HCT116 (cell line): ENCODE measurements at regions not wholly inside any gene's neighbourhood (a gene's known extent, or its start where the extent isn't known, plus 50 kb on each side); places are given as distances from the start of the nearest gene placed in this dataset.

Experiments
- ATAC-seq: fragments of 200-7000 bp; cut with Tn5 transposase; 2 replicates; pipeline ENCODE4 v1.9.1; 2020; ENCODE audit warnings: mild to moderate bottlenecking, moderate library complexity
- BruUV-seq: library from RNA; stranded (reverse); fragments of 400-500 nt; replicated peaks from 2 replicates; lab custom pipeline; 2021; lab: Mats Ljungman, UMichigan
- CTCF ChIA-PET: fragments of 300-600 bp; sonication (Branson Sonifier 250); formaldehyde crosslinking; loops from one replicate; lab custom pipeline; 2021; ENCODE audit warnings: antibody characterized with exemption; lab: Charles Lee
- POLR2A ChIA-PET: fragments of 300-600, 350-600 bp; sonication (Branson Sonifier 250); formaldehyde crosslinking; loops from one replicate; lab custom pipeline; 2021; ENCODE audit warnings: antibody characterized with exemption; lab: Charles Lee
- RAD21 ChIA-PET, 2 experiments: fragments of 300-600 bp; sonication (Branson Sonifier 250); formaldehyde crosslinking; loops; one replicate each; lab custom pipeline; 2023; ENCODE audit warnings: low total read pairs in 2 of 2; ENCODE audit not compliant: uncharacterized antibody in 2 of 2, unreplicated experiment in 2 of 2, low non-redundant PET in 1 of 2; lab: Charles Lee
- DNase-seq: peaks from one replicate; pipeline ENCODE4 v3.0.0-alpha.2; 2010; ENCODE audit warnings: low read depth, low spot score
- H2AFZ ChIP-seq: fragments of 200-600 bp; shearing (Covaris generic), sonication (generic); 2 replicates; pipeline ENCODE4 v1.6.1; 2017; ENCODE audit warnings: low read depth, mixed run types, mixed read lengths, antibody characterized with exemption, low read length; ENCODE audit not compliant: poor library complexity, severe bottlenecking
- H3K27ac ChIP-seq: 2 replicates; pipeline ENCODE4 v1.5.1; 2012; ENCODE audit warnings: low read depth, low read length
- H3K27me3 ChIP-seq: fragments of 200-600 bp; sonication (generic); 2 replicates; pipeline ENCODE4 v1.6.1; 2016; ENCODE audit warnings: mixed run types, low read length, mixed read lengths; ENCODE audit not compliant: insufficient read depth
- H3K36me3 ChIP-seq, 2 experiments: fragments of 200-500 bp in 1 of 2; fragments of 200-600 bp in 1 of 2; sonication (Bioruptor generic) in 1 of 2; sonication (generic) in 1 of 2; 2 replicates each; pipeline versions ENCODE4 v1.5.1 to v1.6.1; 2014 to 2016; ENCODE audit warnings: low read length in 2 of 2, inconsistent platforms in 1 of 2, mixed read lengths in 1 of 2, mixed run types in 1 of 2; ENCODE audit not compliant: insufficient read depth in 2 of 2, control insufficient read depth in 1 of 2
- H3K4me1 ChIP-seq, 2 experiments: fragments of 200-600 bp in 1 of 2; sonication (generic) in 1 of 2; 2 replicates each; pipeline versions ENCODE4 v1.5.1 to v1.6.1; 2012 to 2017; ENCODE audit warnings: low read length in 2 of 2, inconsistent platforms in 1 of 2, mild to moderate bottlenecking in 1 of 2, mixed read lengths in 1 of 2, mixed run types in 1 of 2, moderate library complexity in 1 of 2; ENCODE audit not compliant: insufficient read depth in 2 of 2, control insufficient read depth in 1 of 2
- H3K4me2 ChIP-seq: fragments of 200-600 bp; sonication (generic); 2 replicates; pipeline ENCODE4 v1.6.1; 2017; ENCODE audit warnings: mixed run types, low read length, mixed read lengths
- H3K4me3 ChIP-seq, 2 experiments: fragments of 200-600 bp in 1 of 2; sonication (generic) in 1 of 2; replicated peaks in 1 of 2; 2 replicates each; pipeline ENCODE4 v1.5.1; 2011 to 2016; ENCODE audit warnings: low read length in 2 of 2, control low read depth in 1 of 2, low read depth in 1 of 2, mild to moderate bottlenecking in 1 of 2, mixed read lengths in 1 of 2, mixed run types in 1 of 2
- H3K79me2 ChIP-seq: fragments of 200-600 bp; sonication (generic); 2 replicates; pipeline ENCODE4 v1.6.1; 2017; ENCODE audit warnings: mild to moderate bottlenecking, mixed run types, low read length, moderate library complexity, mixed read lengths; ENCODE audit not compliant: insufficient read depth
- H3K9ac ChIP-seq: fragments of 200-600 bp; sonication (generic); 2 replicates; pipeline ENCODE4 v1.6.1; 2016; ENCODE audit warnings: low read length, mixed read lengths
- H3K9me2 ChIP-seq: fragments of 200-600 bp; sonication (generic), shearing (Covaris generic); 2 replicates; pipeline ENCODE4 v1.6.1; 2017; ENCODE audit warnings: mixed run types, mild to moderate bottlenecking, moderate library complexity; ENCODE audit not compliant: insufficient read depth
- H3K9me3 ChIP-seq, 2 experiments: fragments of 200-500 bp in 1 of 2; fragments of 200-600 bp in 1 of 2; sonication (Bioruptor generic) in 1 of 2; sonication (generic) in 1 of 2; 2 replicates each; pipeline ENCODE4 v1.6.1; 2014 to 2017; ENCODE audit warnings: low read length in 2 of 2, mixed read lengths in 2 of 2, inconsistent platforms in 1 of 2, low read depth in 1 of 2, mild to moderate bottlenecking in 1 of 2, mixed run types in 1 of 2, moderate library complexity in 1 of 2; ENCODE audit not compliant: control insufficient read depth in 1 of 2, insufficient read depth in 1 of 2
- H4K20me1 ChIP-seq: fragments of 200-600 bp; sonication (generic), shearing (Covaris generic); 2 replicates; pipeline ENCODE4 v1.6.1; 2017; ENCODE audit warnings: mixed run types, mild to moderate bottlenecking, moderate library complexity; ENCODE audit not compliant: insufficient read depth
- CBX3 ChIP-seq: IDR thresholded peaks from 2 replicates; pipeline ENCODE4 v1.6.1; 2012; ENCODE audit warnings: low read depth
- CTCF ChIP-seq, 3 experiments: fragments of 200-600 bp in 1 of 3; sonication (generic) in 1 of 3; IDR thresholded peaks in 2 of 3; conservative IDR thresholded peaks in 1 of 3; 2 replicates each; pipeline ENCODE4 v1.5.1; 2012 to 2017; ENCODE audit warnings: low read depth in 2 of 3, low read length in 2 of 3, antibody characterized with exemption in 1 of 3, borderline replicate concordance in 1 of 3, control low read depth in 1 of 3, mild to moderate bottlenecking in 1 of 3, mixed read lengths in 1 of 3, mixed run types in 1 of 3, moderate library complexity in 1 of 3; ENCODE audit not compliant: insufficient read depth in 1 of 3
- ELF1 ChIP-seq: IDR thresholded peaks from 2 replicates; pipeline ENCODE4 v1.6.1; 2012; ENCODE audit warnings: low read depth, borderline replicate concordance
- EZH2 ChIP-seq: fragments of 200-600 bp; sonication (generic); IDR thresholded peaks from 2 replicates; pipeline ENCODE4 v1.6.1; 2017; ENCODE audit warnings: antibody characterized with exemption, mixed run types
- FOSL1 ChIP-seq: IDR thresholded peaks from 2 replicates; pipeline ENCODE4 v1.6.1; 2012; ENCODE audit warnings: low read depth
- JUND ChIP-seq: IDR thresholded peaks from 2 replicates; pipeline ENCODE4 v1.6.1; 2012
- MAX ChIP-seq: IDR thresholded peaks from 2 replicates; pipeline ENCODE4 v1.6.1; 2012
- REST ChIP-seq: IDR thresholded peaks from 2 replicates; pipeline ENCODE4 v1.6.1; 2012; ENCODE audit warnings: low read depth
- SIN3A ChIP-seq: IDR thresholded peaks from 2 replicates; pipeline ENCODE4 v1.6.1; 2012; ENCODE audit warnings: low read depth
- SP1 ChIP-seq: IDR thresholded peaks from 2 replicates; pipeline ENCODE4 v1.6.1; 2012; ENCODE audit warnings: low read depth
- SRF ChIP-seq: IDR thresholded peaks from 2 replicates; pipeline ENCODE4 v1.6.1; 2012; ENCODE audit warnings: low read depth
- TCF7L2 ChIP-seq: IDR thresholded peaks from 2 replicates; pipeline ENCODE4 v1.7.0; 2011; ENCODE audit warnings: borderline replicate concordance, inconsistent platforms; ENCODE audit not compliant: insufficient read depth, insufficient read length; ENCODE audit errors: extremely low read depth
- YY1 ChIP-seq: IDR thresholded peaks from 2 replicates; pipeline ENCODE4 v1.6.1; 2011; ENCODE audit warnings: low read length, low read depth, moderate library complexity, mild to moderate bottlenecking; ENCODE audit not compliant: insufficient replicate concordance; ENCODE audit errors: extremely low read depth
- ZFX ChIP-seq: fragments of 450-650 bp; IDR thresholded peaks from 2 replicates; pipeline ENCODE4 v1.6.1; 2017
- ZNF274 ChIP-seq: fragments of 200-500 bp; sonication (Bioruptor generic); IDR thresholded peaks from 2 replicates; pipeline ENCODE4 v1.6.1; 2014; ENCODE audit warnings: mild to moderate bottlenecking, low read depth, low read length, inconsistent platforms
- intact Hi-C: fragments of 100-400 bp; cut with micrococcal nuclease; formaldehyde crosslinking; loops from 2 replicates; pipeline ENCODE4 v1.10.0; 2022

GRCh38 chr12:126210448-126210847, 1145.2 kb downstream of the AACS start (continued):
- TF ChIP-seq CBX3 (no peak), REST (no peak), ELF1 (no peak), CTCF (IDR thresholded peaks at IDR 0.05 in 2 of 3, conservative IDR thresholded peaks at IDR 0.05 in 1 of 3; ENCODE audit: borderline replicate concordance in 1 of 3, insufficient read depth in 1 of 3, low read depth in 2 of 3, low read length in 2 of 3) (no peak)
- TF ChIP-seq, all 23 proteins: peak for 0

- no peaks in the 10 kb centered on the region for H3K9me2 ChIP-seq
- H3K9ac ChIP-seq, result no peak overlapping the region
- no peak overlapping the region for H3K4me3 ChIP-seq
- peaks cover 11 to 21% of the 10 kb centered on the region in 2 experiments; a peak in 2 of 4 replicates for H3K9me3 ChIP-seq
- no peaks in the 10 kb centered on the region for H3K79me2 ChIP-seq
- DNase-seq, result no peak
- H3K36me3 ChIP-seq, result no peaks in the 10 kb centered on the region
- ChIA-PET RAD21 (no interaction called here), CTCF (no interaction called here), POLR2A (no interaction called here)
- no peak for ATAC-seq
- no TSS peak for BruUV-seq
- H3K4me1 ChIP-seq, result no peaks in the 10 kb centered on the region
- H3K27ac ChIP-seq, result no peak overlapping the region
- intact Hi-C loops, result no loop called here
- H3K4me2 ChIP-seq, result no peak overlapping the region
- H2AFZ ChIP-seq, result no peak overlapping the region
- H4K20me1 ChIP-seq, result no peaks in the 10 kb centered on the region
- no peaks in the 10 kb centered on the region for H3K27me3 ChIP-seq
- no peak for TF ChIP-seq TCF7L2
- TF ChIP-seq ELF1, result no peak
- no peak for TF ChIP-seq CTCF (IDR thresholded peaks at IDR 0.05 in 2 of 3, conservative IDR thresholded peaks at IDR 0.05 in 1 of 3; ENCODE audit: borderline replicate concordance in 1 of 3, insufficient read depth in 1 of 3, low read depth in 2 of 3, low read length in 2 of 3)
- TF ChIP-seq SIN3A, result no peak
- TF ChIP-seq JUND, result no peak
- TF ChIP-seq YY1, result no peak
- no peak for TF ChIP-seq EZH2
- TF ChIP-seq CBX3, result no peak
- no peak for TF ChIP-seq MAX
- no peak for TF ChIP-seq ZNF274
- no peak for TF ChIP-seq SRF
- TF ChIP-seq ZFX, result no peak
- TF ChIP-seq SP1, result no peak
- no peak for TF ChIP-seq FOSL1
These were observed 1147.6 kb downstream of the AACS start for GRCh38 chr12:126212824-126213223.
